AG10803 (cell line): ENCODE measurements at regions not wholly inside any gene's neighbourhood (a gene's known extent, or its start where the extent isn't known, plus 50 kb on each side); places are given as distances from the start of the nearest gene placed in this dataset.

Experiments used
- DNase-seq: peaks from one replicate; pipeline ENCODE4 v3.0.0; 2010; ENCODE audit warnings: low read depth
- H3K4me3 ChIP-seq: 2 replicates; pipeline ENCODE4 v1.5.1; 2011; ENCODE audit warnings: mild to moderate bottlenecking, low read length, control low read depth
- CTCF ChIP-seq: conservative IDR thresholded peaks from 2 replicates; pipeline ENCODE4 v1.5.1; 2011; ENCODE audit warnings: mild to moderate bottlenecking, low read length, control low read depth, inconsistent platforms

GRCh38 chr5:57777174-57777581 is 294.6 kb upstream of the ACTBL2 start:
- TF ChIP-seq CTCF = no peak
- peak; percentile 7 for DNase-seq
- no peak overlapping the region for H3K4me3 ChIP-seq

- H3K4me3 ChIP-seq = no peak overlapping the region
- no peak for TF ChIP-seq CTCF
- DNase-seq = no peak
Measured at GRCh38 chr5:57776035-57776434, 293.4 kb upstream of the ACTBL2 start.

GRCh38 chr5:57774439-57774838 is 291.8 kb upstream of the ACTBL2 start:
- no peak overlapping the region for H3K4me3 ChIP-seq
- TF ChIP-seq CTCF = no peak
- DNase-seq = no peak

- TF ChIP-seq CTCF = no peak
- H3K4me3 ChIP-seq = no peak overlapping the region
- no peak for DNase-seq
Measured at GRCh38 chr5:57772512-57772911, 289.9 kb upstream of the ACTBL2 start.

GRCh38 chr5:57770039-57770438 is 287.4 kb upstream of the ACTBL2 start:
- DNase-seq = no peak
- TF ChIP-seq CTCF = no peak
- no peak overlapping the region for H3K4me3 ChIP-seq

GRCh38 chr5:57768745-57769144 is 286.1 kb upstream of the ACTBL2 start:
- TF ChIP-seq CTCF = no peak
- no peak overlapping the region for H3K4me3 ChIP-seq
- no peak for DNase-seq

- TF ChIP-seq CTCF = no peak
- no peak for DNase-seq
- no peak overlapping the region for H3K4me3 ChIP-seq
Measured at GRCh38 chr5:57764479-57765089, 282.0 kb upstream of the ACTBL2 start.
